GM21515 (cell line): ENCODE measurements at regions not wholly inside any gene's neighbourhood (a gene's known extent, or its start where the extent isn't known, plus 50 kb on each side); places are given as distances from the start of the nearest gene placed in this dataset.

ENCODE experiments used
- ATAC-seq: cut with Tn5 transposase; IDR thresholded peaks from one replicate; pipeline ENCODE4 v1.9.1; 2021; ENCODE audit not compliant: unreplicated experiment

DNA sequence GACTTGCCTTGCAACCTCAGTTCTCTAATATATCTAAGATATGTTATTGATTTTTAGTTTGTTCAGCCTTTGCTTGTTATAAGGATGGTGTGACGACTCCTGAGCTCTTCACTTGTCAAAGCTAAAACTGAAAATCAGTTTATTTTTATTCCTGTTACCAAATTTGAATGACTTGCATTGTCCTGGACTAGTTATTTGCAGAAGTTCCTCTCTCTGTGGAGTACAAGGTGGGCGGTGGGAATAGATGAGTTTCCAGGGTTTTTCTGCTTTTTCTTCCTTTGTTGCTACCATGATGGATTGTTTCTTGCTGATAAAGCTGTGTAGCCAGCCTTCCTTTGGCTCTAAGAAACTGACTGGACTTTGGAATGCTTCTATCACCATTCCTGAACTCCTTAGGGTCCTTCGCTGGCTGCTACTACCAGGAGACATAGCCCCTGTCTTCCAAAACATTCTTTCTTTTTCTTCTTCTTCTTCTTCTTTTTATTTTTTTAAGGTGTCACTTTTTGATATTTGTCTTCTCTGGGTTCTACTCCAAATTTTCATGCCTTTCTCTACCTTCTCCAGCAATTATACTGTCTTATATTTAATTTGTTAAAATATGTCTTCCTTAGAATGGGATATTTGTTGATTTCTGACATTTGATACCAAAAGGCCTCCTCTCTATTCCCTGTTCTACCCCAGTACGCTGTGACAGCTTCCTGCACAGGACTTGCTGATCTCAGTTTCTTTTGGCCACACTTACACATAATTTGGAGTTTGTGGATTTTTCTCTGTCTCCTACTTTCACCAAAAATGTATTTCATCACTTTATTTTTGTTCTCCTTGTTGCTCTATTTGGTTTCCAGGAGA, 145.1 kb upstream of the THRB start:
- no peak for ATAC-seq

DNA sequence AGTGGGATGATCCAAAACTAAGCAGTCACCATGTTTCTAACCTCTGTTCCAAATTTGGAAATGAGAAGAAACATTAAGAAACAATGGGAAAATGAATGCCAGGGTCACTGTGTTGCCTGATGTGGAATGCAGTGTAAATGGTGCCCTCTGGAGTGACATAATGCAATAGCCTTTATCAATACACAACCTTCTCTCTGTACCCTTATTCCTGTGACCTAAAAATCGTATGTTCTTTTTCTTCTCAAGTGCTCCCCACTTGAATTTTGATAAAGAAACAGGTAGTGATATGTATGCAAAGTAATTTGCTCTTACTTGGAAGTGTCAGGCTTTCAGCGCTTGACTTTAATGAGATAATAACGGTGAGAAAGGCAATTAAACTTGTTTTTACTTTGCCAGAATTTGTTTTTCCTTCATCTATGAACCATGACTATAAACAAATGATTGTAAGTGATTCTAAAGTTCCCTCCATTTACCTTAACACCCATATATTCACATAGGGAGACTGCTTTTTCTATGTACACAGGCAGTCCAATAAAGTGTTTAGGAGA, 145.8 kb upstream of the THRB start:
- no peak for ATAC-seq

DNA sequence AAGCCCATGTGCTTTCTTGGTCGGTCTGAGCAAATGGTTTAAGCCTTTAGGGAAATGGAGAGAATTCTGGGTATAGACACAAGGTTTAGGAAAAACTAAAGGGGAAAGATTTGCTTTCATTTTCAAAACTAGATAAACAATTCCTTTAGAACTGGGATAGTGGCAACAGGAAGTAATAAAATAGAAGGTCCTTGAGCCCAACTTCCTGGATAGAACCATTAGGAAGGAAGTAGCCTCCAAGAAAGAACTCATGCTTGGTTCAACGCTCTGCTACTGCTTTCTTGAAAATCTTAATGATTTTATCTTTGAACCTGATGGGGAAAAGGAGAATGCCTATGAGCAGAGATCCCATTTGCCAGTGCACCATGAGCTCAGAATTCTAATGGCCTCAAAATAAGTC, 147.0 kb upstream of the THRB start:
- ATAC-seq, result no peak

DNA sequence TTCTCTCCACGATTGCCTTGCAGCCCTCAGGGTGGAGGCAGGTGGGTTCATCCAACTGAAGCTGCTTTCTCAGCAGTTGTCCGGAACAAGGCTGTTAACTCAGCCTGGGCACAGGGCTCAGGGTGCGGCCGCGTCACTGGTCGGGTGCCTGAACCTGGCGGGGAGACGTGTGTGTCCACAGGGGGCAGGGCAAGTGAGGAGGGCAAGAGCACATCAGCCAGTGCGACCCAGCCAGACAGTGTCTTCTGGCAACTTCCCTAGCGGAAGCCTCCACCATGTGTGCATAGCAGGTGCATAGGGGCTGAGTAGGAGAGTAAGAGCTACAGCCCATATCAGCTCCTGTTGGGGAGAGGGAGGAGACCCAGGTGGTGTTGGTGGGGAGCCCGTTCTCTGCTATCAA, 150.4 kb upstream of the THRB start:
- no peak for ATAC-seq

DNA sequence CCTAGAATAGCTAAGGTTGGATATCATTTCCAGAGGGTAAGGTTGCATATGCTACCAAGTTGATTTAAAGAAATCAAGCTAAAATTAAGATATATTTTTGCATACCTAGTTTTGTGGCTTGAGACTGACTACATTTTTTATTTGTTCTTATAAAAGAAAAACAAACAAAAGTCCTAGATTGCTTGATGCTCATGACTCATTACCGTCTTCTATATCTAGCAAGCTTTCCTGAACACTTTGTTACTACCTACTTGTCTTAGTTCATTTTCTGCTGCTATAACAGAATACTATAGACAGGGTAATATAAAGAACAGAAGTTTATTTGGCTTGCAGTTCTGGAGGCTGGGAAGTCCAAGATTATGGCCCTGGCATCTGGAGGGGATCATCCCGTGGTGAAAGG, 152.1 kb upstream of the THRB start:
- ATAC-seq, result no peak

DNA sequence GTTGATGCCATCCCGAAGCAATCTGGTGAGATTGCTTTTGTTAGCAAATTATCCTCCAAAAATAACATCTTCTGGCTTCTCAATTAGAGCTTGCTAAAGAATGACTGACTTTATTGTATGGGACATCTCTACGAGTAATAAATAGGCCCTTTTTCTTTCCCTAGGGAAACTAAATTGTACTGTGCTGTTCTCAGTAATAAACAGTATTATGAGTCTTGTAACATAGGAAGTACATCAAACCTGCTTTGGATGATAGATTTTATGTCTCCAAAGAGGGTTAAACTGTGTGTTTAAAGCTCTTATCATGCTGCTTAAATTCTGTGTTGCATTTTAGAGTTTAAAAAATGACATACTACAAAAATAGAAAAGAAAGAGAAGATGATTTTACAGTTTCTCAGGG, 153.4 kb upstream of the THRB start:
- ATAC-seq, result no peak

DNA sequence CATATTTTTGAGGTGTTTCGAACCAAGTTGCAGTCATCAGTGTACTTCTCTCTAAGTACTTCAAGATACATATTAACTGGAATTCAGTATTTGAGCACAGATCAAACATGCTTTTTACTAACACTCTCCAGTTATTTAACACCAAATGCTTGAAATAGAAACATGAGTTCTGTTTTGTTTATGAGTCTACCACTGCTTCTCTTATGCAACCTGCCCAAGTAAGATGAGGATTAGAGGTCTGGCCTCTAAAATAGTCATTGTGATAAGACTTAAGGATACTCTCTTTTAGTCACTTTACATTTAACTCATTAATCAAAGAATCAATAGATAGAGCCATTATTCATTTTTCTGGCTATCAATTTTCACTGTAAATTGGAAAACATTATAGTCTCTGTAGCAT, 156.2 kb upstream of the THRB start:
- ATAC-seq, result no peak

DNA sequence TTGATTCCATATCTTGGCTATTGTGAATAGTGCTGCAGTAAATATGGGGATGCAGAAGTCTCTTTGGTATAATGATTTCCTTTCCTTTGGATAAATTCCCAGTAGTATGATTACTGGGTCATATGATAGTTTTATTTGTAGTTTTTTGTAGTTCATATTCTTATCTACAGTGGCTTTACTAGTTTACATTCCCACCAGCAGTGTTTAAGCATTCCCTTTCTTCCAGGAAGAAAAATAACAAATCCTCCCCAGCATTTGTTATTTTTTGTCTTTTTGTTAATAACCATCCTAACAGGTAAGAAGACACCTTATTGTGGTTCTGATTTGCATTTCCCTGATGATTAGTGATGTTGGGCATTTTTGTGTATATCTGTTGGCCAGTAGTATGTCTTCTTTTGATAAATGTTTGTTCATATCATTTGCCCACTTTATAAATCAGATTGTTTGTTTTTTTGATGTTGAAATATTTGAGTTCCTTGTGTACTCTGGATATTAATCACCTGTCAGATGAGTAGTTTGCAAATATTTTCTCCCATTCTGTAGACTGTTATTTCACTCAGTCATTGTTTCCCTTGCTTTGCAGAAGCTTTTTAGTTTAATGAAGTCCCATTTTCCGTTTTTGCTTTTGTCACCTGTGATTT, 163.3 kb upstream of the THRB start:
- no peak for ATAC-seq

DNA sequence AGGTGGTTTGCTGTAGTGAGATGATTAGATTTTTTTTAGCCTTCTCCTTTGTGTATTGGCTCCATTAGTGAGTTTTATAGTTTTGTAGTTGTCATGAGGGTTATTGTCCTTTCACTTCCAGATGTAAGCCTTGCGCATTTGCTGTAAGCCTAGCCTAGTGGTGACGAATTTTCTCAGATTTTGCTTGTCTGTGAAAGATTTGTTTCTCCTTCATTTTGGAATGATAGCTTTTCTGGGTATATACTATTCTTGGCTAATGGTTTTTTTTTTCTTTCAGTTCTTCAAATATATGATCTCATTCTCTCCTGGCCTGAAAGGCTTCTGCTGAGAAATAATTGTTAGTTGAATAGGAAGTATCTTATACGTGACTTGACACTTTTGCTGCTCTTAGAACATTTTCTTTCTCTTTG, 166.5 kb upstream of the THRB start:
- no peak for ATAC-seq

DNA sequence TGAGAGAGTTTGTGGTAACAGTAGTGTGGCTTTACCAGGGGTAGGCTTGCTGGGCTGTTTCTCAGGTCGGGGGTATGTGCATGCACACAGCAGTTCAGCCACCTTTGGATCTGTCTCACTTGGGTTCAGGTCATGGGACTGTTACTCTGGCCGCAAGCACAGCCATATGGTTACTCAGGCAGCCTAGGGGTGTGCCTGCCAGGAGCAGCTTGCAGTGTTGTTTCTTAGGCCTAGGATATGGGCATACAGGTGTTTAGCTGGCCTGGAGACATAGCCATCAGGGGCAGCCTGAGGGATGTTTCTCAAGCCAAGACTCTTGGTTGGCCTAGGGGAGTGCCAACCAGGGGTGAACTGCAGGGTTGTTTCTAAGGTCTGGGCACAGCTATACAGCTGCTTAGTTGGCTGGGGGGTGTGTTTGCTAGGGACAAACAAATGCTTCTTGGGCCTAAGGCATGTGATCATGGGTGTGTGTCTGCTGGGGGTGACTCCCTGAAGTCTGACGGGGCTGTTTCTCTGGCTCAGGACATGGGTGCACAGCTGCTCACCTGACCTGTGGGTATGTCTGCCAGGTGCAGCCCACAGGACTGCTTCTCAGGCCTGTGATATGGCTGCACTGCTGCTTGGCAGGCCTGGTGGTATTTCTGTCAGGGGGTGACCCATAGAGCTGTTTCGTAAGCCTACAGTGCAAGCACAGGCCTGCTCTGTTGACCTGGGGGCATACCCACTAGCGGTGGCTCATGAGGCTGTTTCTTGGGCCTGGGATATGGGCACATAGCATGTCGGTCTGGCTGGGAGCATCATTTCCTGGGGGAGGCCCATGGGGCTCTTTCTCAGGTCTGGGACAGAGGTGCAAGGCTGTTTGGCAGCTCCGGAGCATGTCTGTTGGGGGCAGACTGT, 168.0 kb upstream of the THRB start:
- no peak for ATAC-seq

DNA sequence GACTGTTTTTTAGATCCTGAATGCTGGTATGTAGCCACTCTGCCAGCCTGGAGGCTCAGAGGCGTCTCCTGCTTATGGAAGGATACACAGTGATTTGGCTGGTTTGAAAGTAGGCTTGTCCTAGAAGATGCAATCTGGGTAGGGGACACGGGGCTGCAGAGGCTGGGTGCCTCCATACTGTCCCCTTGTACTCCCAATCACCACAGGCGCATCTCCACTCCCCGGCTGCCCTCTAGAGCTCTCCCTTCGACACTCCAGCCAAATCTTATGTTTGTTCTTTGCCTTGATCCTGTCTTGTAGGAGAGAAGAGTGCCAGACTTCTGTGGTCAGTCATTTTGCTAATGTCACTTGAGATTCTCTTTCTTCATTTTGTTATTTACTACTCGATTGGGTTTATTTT, 168.8 kb upstream of the THRB start:
- ATAC-seq, result no peak

DNA sequence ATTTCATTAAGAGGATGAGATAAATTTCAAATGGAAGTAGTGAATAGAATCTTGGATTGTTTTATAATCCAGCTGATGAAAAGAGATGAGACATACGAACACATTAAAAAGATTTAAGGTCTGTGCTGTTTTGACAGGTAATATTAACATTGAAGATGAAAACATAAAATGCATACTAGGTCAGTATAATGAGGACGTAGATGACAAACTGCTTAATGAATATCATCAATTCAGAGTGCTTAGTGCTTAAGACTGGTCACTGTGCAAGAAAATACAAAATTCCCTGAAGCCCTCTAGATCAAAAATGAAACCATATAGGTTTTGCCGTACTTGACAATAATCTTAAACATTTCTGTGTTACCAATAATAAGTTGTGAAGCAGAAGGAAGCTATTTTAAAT, 173.4 kb upstream of the THRB start:
- ATAC-seq, result no peak

DNA sequence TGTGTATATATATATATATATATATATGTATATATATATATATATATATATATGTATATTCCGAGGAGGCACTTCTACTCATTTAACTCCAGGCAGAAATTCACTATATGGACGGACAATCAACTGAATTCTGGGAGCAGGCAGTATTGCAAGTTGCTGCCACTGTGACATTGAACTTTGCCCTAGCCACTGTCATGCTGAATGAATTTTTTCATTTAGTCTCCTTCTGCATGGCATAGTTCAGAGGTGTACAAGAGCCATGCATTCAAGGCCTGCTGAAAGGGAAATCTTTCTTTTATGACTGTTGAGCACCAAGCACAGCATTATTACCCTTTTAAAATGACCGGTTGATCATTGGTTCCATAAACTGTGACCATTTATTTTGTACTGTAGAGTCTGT, 176.2 kb upstream of the THRB start:
- no peak for ATAC-seq

DNA sequence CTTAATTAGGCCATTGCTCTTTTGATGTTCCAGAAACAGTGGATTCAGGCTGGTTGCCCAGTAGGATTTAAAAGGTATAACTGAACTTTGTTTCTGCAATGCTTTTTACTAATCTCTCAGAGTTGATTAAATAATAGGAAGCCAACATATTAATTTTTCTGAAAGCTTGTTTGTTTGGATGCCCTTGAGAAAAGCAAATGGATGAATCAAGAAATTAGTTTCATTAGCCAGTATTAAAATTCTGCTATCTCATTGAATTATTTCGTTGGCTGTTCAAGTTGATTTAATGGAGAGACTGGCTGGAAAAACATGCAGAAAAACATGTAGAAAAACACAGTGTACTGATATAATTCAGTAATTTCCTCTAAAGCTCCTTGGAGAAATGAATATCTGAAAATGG, 178.9 kb upstream of the THRB start:
- no peak for ATAC-seq

DNA sequence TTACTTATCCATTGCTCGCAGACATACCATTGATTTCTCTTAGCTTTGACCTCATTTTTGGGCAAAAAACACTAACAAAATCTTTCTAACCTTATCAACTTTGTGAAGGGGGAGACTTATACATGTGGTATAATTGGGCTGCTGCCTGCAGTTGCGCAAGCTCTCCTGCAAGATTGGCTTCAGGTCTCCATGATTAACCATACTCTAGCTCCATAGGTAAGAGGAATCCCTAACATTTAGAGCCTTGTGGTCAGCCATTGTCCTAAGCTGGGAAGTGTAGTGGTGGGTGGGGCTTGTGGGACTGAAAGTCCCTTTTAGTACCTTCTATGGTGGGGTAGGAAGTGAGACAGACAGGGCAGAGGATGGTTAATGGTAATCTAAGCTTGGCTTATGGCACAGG, 179.6 kb upstream of the THRB start:
- ATAC-seq, result no peak

DNA sequence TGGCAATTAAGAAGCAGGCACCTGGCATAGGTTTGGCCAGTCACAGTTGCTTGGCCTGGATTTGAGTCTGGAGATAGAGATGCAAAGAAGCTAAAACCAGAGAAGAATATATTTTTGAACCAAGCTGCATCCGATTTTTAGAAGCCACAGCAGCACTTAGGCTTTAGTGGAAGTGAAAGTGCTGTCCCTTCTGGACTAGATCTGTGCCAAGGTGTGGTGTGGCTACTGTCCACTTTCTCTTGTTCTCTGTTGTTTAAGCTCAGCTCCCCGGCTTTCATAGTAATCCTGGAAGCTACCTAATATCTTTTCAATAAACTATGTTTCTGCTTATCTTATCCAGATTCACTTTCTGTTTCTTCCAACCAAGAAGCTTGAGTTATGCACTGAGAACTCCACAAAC, 183.4 kb upstream of the THRB start:
- no peak for ATAC-seq

DNA sequence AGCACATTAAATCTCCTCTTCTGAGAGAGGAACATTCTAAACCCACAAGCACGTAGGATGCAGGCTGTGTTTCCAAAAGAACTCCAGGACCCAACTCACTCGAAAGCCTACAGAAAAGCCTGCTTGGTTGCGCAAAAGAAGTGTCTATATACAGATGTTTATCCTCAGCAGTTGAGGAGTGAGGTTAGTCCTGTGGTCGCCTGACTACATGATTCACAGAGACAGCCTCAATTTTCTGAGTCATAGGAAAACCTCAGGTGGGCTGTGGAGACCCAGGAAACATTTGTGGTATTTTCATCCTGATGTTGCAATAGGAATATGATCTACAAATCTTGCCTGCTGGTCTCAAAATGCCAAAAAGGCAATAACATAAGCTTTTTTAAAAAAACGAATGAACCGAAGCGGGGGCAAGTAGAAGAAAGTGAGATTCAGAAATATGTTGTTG, 183.8 kb upstream of the THRB start:
- ATAC-seq, result no peak

DNA sequence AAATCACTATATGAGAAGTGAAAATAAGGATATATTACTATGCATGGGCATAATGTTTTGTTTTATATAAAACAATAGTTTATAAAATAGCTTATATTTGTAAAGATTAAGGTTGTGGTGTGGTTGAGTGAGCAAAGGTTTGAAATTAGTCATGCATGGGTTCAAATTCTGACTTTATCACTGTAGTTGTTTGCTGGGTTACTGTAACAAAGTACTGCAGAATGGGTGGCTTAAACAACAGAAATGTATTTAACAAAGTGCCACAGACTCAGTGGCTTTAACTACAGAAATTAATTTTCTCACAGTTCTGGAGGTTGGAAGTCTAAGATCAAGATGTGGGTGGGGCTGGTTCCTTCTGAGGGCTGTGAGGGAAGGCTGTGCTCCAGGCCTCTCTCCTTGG, 184.8 kb upstream of the THRB start:
- no peak for ATAC-seq

DNA sequence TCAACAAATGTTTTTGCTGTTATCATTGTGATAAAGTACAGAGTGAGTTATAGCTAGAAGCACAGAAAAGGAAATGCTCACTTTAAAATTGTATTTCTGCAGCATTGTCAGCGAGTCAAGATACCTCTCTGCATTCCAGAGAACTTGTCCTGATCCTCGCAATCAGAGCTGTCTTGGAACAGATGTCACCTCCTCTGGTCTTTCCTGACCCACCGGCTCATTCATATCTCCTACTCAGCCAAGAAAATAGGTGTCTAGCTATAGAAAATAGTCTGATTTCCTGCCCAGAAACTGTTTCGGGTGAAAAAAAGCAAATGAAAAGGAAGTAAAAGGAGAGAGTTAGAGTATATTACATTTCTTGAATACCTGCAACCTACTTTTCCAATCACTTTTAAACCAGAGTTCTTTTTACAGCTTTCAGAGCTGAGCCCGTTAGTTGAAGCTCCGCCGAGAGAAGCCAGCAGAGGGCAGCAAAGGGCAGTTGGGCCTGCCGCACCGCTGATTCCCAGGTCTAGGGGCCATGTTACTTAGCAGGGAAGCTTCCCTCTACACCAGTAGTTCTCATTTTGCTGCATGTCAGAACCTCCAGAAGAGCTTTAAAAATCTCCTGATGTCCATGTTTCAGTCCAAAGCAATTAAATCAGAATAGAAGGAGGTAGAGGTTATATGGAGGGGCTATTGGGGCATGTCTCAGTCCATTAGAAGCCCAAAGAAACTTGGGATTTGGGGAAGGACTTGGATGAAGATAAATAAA, 185.7 kb upstream of the THRB start:
- peak; percentile 78 for ATAC-seq

DNA sequence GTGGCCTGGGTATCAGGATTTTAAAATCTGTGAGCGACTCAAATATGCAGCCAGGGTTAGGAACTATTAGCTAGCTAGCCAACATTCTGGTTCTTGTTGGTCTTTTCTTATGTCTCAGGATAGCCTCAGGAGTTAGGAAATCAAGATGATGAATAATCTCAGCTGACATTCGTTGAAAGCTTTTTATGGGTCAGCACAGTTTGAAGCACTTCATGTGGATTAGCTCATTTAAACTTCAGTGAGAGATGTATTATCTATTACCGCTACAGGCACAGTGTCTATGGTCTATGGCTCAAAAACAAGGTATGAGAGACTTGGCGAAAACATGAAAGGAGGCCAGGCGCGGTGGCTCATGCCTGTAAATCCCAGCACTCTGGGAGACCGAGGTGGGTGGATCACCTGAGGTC, 187.5 kb upstream of the THRB start:
- no peak for ATAC-seq

DNA sequence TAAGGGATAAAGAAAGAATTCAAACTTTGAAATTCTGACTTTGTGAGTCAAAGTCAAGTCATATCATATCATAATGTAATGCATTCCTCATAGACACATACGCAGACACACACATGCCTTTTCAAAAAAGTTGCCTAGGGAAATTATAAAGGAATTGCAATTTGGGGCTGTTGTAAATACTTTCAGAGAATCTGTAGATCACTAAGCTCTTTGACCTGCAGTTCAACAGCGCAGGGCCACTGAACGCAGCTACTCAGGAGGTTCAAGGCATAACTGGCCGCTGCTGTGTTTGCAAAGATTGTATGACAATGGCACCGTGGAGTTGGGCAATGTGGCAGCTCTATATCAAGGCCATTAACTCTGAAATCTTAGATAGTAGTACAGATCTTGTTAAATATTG, 188.4 kb upstream of the THRB start:
- no peak for ATAC-seq
